Keratinocyte (primary cell): ENCODE measurements at regions not wholly inside any gene's neighbourhood (a gene's known extent, or its start where the extent isn't known, plus 50 kb on each side); places are given as distances from the start of the nearest gene placed in this dataset.

Experiments
- CTCF ChIP-seq, 3 experiments: IDR thresholded peaks in 1 of 3; conservative IDR thresholded peaks in 1 of 3; optimal IDR thresholded peaks in 1 of 3; 2 replicates in 2 of 3; 3 replicates in 1 of 3; pipeline versions ENCODE3 to v1.5.1; 2011; ENCODE audit warnings: low read length in 3 of 3, mild to moderate bottlenecking in 3 of 3, moderate library complexity in 2 of 3, control low read depth in 1 of 3, inconsistent platforms in 1 of 3; ENCODE audit not compliant: insufficient read depth in 2 of 3; ENCODE audit errors: extremely low read depth in 1 of 3
- EZH2 ChIP-seq: IDR thresholded peaks from one replicate; pipeline ENCODE4 v1.6.1; 2012; ENCODE audit warnings: inconsistent platforms, mild to moderate bottlenecking, low read length, moderate library complexity

GRCh38 chr2:144999936-145000335 lies 480.0 kb upstream of the ZEB2 start:
- TF ChIP-seq CTCF (optimal IDR thresholded peaks at IDR 0.05 in 1 of 3, IDR thresholded peaks at IDR 0.05 in 1 of 3, conservative IDR thresholded peaks at IDR 0.05 in 1 of 3; ENCODE audit: extremely low read depth in 1 of 3, insufficient read depth in 2 of 3, low read length in 3 of 3) (no peak), EZH2 (no peak)
